ENCODE measurements at regions not wholly inside any gene's neighbourhood (a gene's known extent, or its start where the extent isn't known, plus 50 kb on each side); places are given as distances from the start of the nearest gene placed in this dataset.

GRCh38 chr3:23655749-23656148 lies 150.0 kb upstream of the UBE2E1 start:
- TF ChIP-seq POLR2A (IDR thresholded peaks at IDR 0.05) (no peak), CTCF (IDR thresholded peaks at IDR 0.05) (no peak)

Data from heart left ventricle (tissue), 13 donors.